Liver (tissue), 7 donors: ENCODE measurements at regions not wholly inside any gene's neighbourhood (a gene's known extent, or its start where the extent isn't known, plus 50 kb on each side); places are given as distances from the start of the nearest gene placed in this dataset.

ENCODE experiments used
- DNase-seq: peaks from one replicate; pipeline ENCODE4 v3.0.0-alpha.2; 2017; ENCODE audit warnings: low spot score
- H3K27ac ChIP-seq, 2 donors: one replicate each; pipeline ENCODE4 v1.7.0; 2013; ENCODE audit warnings: inconsistent platforms in 2 of 2, low read length in 2 of 2, control low read depth in 1 of 2, low read depth in 1 of 2, mild to moderate bottlenecking in 1 of 2
- H3K27me3 ChIP-seq, 4 donors: one replicate each; pipeline versions ENCODE4 v1.6.1 to v1.7.0; 2013; ENCODE audit warnings: low read length in 3 of 4, inconsistent platforms in 1 of 4, mild to moderate bottlenecking in 1 of 4, moderate library complexity in 1 of 4; ENCODE audit not compliant: control insufficient read depth in 4 of 4, insufficient read depth in 4 of 4
- H3K36me3 ChIP-seq, 4 donors: one replicate each; pipeline versions ENCODE4 v1.6.1 to v1.7.0; 2013; ENCODE audit warnings: low read length in 3 of 4, mild to moderate bottlenecking in 3 of 4, low read depth in 1 of 4, moderate library complexity in 1 of 4; ENCODE audit not compliant: control insufficient read depth in 4 of 4, insufficient read depth in 3 of 4
- H3K4me1 ChIP-seq, 4 donors: one replicate each; pipeline versions ENCODE4 v1.6.1 to v1.7.0; 2013; ENCODE audit warnings: low read length in 3 of 4, mild to moderate bottlenecking in 3 of 4, moderate library complexity in 1 of 4; ENCODE audit not compliant: control insufficient read depth in 4 of 4, insufficient read depth in 4 of 4
- H3K4me3 ChIP-seq, 3 donors: one replicate each; pipeline versions ENCODE4 v1.6.1 to v1.7.0; 2013; ENCODE audit warnings: low read length in 3 of 3, control low read depth in 1 of 3, low read depth in 1 of 3, mild to moderate bottlenecking in 1 of 3
- H3K9ac ChIP-seq, 2 donors: one replicate each; pipeline ENCODE4 v1.7.0; 2013; ENCODE audit warnings: low read length in 2 of 2, mild to moderate bottlenecking in 2 of 2, moderate library complexity in 2 of 2, control low read depth in 1 of 2, low read depth in 1 of 2
- H3K9me3 ChIP-seq, 4 donors: one replicate each; pipeline versions ENCODE4 v1.6.1 to v1.7.0; 2013; ENCODE audit warnings: low read length in 3 of 4; ENCODE audit not compliant: control insufficient read depth in 4 of 4
- ATF3 ChIP-seq: IDR thresholded peaks from 2 replicates; pipeline ENCODE4 v1.6.1; 2016; ENCODE audit warnings: antibody characterized with exemption
- EGR1 ChIP-seq, 2 donors: IDR thresholded peaks; 2 replicates each; pipeline ENCODE4 v1.6.1; 2016 to 2018; ENCODE audit warnings: antibody characterized with exemption in 2 of 2, low read depth in 2 of 2
- FOXA1 ChIP-seq: IDR thresholded peaks from 2 replicates; pipeline ENCODE4 v1.6.1; 2016; ENCODE audit warnings: antibody characterized with exemption
- FOXA2 ChIP-seq: IDR thresholded peaks from 2 replicates; pipeline ENCODE4 v1.6.1; 2016; ENCODE audit warnings: antibody characterized with exemption
- GABPA ChIP-seq, 2 donors: IDR thresholded peaks in 1 of 2; conservative IDR thresholded peaks in 1 of 2; 2 replicates each; pipeline ENCODE4 v1.6.1; 2016; ENCODE audit warnings: antibody characterized with exemption in 2 of 2, mild to moderate bottlenecking in 1 of 2, moderate library complexity in 1 of 2
- HNF4A ChIP-seq, 2 donors: conservative IDR thresholded peaks; 2 replicates each; pipeline ENCODE4 v1.6.1; 2016; ENCODE audit warnings: antibody characterized with exemption in 2 of 2, mild to moderate bottlenecking in 2 of 2
- HNF4G ChIP-seq: IDR thresholded peaks from 2 replicates; pipeline ENCODE4 v1.6.1; 2016; ENCODE audit warnings: antibody characterized with exemption
- JUND ChIP-seq, 2 donors: IDR thresholded peaks; 2 replicates each; pipeline ENCODE4 v1.6.1; 2016; ENCODE audit warnings: antibody characterized with exemption in 2 of 2
- MAX ChIP-seq: IDR thresholded peaks from 2 replicates; pipeline ENCODE4 v1.6.1; 2016; ENCODE audit warnings: antibody characterized with exemption
- RAD21 ChIP-seq, 2 donors: IDR thresholded peaks; 2 replicates each; pipeline ENCODE4 v1.6.1; 2016; ENCODE audit warnings: antibody characterized with exemption in 2 of 2, mild to moderate bottlenecking in 2 of 2
- REST ChIP-seq: IDR thresholded peaks from 2 replicates; pipeline ENCODE4 v1.6.1; 2016; ENCODE audit warnings: antibody characterized with exemption, mild to moderate bottlenecking
- RXRA ChIP-seq, 2 donors: IDR thresholded peaks; 2 replicates each; pipeline ENCODE4 v1.6.1; 2017 to 2018; ENCODE audit warnings: antibody characterized with exemption in 2 of 2, mild to moderate bottlenecking in 1 of 2
- SP1 ChIP-seq: IDR thresholded peaks from 2 replicates; pipeline ENCODE4 v1.6.1; 2018; ENCODE audit warnings: antibody characterized with exemption, mild to moderate bottlenecking
- TAF1 ChIP-seq: conservative IDR thresholded peaks from 2 replicates; pipeline ENCODE4 v1.6.1; 2016; ENCODE audit warnings: antibody characterized with exemption, mild to moderate bottlenecking
- YY1 ChIP-seq: IDR thresholded peaks from 2 replicates; pipeline ENCODE4 v1.6.1; 2016; ENCODE audit warnings: antibody characterized with exemption, mild to moderate bottlenecking
- ZBTB33 ChIP-seq: IDR thresholded peaks from 2 replicates; pipeline ENCODE4 v1.6.1; 2016; ENCODE audit warnings: antibody characterized with exemption
- WGBS: extraction: QIAGEN DNeasy Blood & Tissue Kit; methylation state at CpG from one replicate; pipeline ENCODE4 v1.1.7; 2013; 5-methylcytosine and 5-hydroxymethylcytosine counted together
- donor health status: healthy.
- donor health status: healthy.
- donor health status: healthy.
- donor health status: healthy.

GRCh38 chr13:85541476-85541875 lies 257.7 kb downstream of the SLITRK6 start:
- Histone ChIP-seq H3K4me1 (no peaks in the 10 kb centered on the region), H3K27ac (no peak overlapping the region), H3K9me3 (no peaks in the 10 kb centered on the region), H3K36me3 (no peaks in the 10 kb centered on the region), H3K27me3 (no peaks in the 10 kb centered on the region), H3K9ac (no peak overlapping the region), H3K4me3 (no peak overlapping the region)
- TF ChIP-seq RAD21 (IDR thresholded peaks at IDR 0.05): no peak
- no peak for TF ChIP-seq ATF3
- no peak for TF ChIP-seq YY1
- TF ChIP-seq GABPA (IDR thresholded peaks at IDR 0.05 in 1 of 2, conservative IDR thresholded peaks at IDR 0.05 in 1 of 2): no peak
- no peak for TF ChIP-seq ZBTB33
- TF ChIP-seq EGR1 (IDR thresholded peaks at IDR 0.05; ENCODE audit: low read depth in 2 of 2): no peak
- TF ChIP-seq SP1: no peak
- no peak for TF ChIP-seq HNF4A (conservative IDR thresholded peaks at IDR 0.05)
- no peak for TF ChIP-seq FOXA1
- TF ChIP-seq MAX: no peak
- no peak for TF ChIP-seq HNF4G
- no peak for TF ChIP-seq TAF1
- TF ChIP-seq FOXA2: no peak
- 64% methylated on average over 2 of the region's 2 CpGs for WGBS
- DNase-seq: no peak

- DNase-seq: no peak
- Histone ChIP-seq H3K27me3 (no peaks in the 10 kb centered on the region), H3K4me1 (no peaks in the 10 kb centered on the region), H3K4me3 (no peak overlapping the region), H3K9me3 (no peaks in the 10 kb centered on the region), H3K36me3 (no peaks in the 10 kb centered on the region), H3K9ac (no peak overlapping the region), H3K27ac (no peak overlapping the region)
- WGBS: 76% methylated on average over 4 of the region's 4 CpGs
- TF ChIP-seq JUND (IDR thresholded peaks at IDR 0.05) (no peak), GABPA (IDR thresholded peaks at IDR 0.05 in 1 of 2, conservative IDR thresholded peaks at IDR 0.05 in 1 of 2) (no peak), RAD21 (IDR thresholded peaks at IDR 0.05) (no peak), HNF4A (conservative IDR thresholded peaks at IDR 0.05) (no peak), ZBTB33 (no peak), EGR1 (IDR thresholded peaks at IDR 0.05; ENCODE audit: low read depth in 2 of 2) (no peak), FOXA2 (no peak), REST (no peak), FOXA1 (no peak), RXRA (IDR thresholded peaks at IDR 0.05) (no peak), SP1 (no peak)
Measured at GRCh38 chr13:85538957-85539356, 260.3 kb downstream of the SLITRK6 start.
